ENCODE measurements at regions not wholly inside any gene's neighbourhood (a gene's known extent, or its start where the extent isn't known, plus 50 kb on each side); places are given as distances from the start of the nearest gene placed in this dataset.
A peak's percentile ranks its signal among the peaks of the same experiment; 100 is the strongest.
"Not testable (repeated sequence)": the region's sequence is repeated elsewhere in the genome, so short reads cannot be mapped to it uniquely, and the experiment has no call there.

GRCh38 chr14:77991128-77991772, 178.9 kb upstream of the NRXN3 start:
- in situ Hi-C loops (cut with HindIII; ENCODE audit: low sequenced_read_pairs), result no loop called here
- DNase-seq (ENCODE audit: low read depth, low spot score), result no peak
- H3K4me3 ChIP-seq (ENCODE audit: low read depth, low read length), result no peak overlapping the region
- TF ChIP-seq CTCF (IDR thresholded peaks at IDR 0.05; ENCODE audit: low read depth, low read length), result no peak

GRCh38 chr14:78005325-78005724, 164.8 kb upstream of the NRXN3 start:
- in situ Hi-C loops (cut with HindIII; ENCODE audit: low sequenced_read_pairs), result no loop called here
- DNase-seq (ENCODE audit: low read depth, low spot score), result peak; percentile 86
- TF ChIP-seq CTCF (IDR thresholded peaks at IDR 0.05; ENCODE audit: low read depth, low read length), result no peak
- no peak overlapping the region for H3K4me3 ChIP-seq (ENCODE audit: low read depth, low read length)

- in situ Hi-C loops (cut with HindIII; ENCODE audit: low sequenced_read_pairs), result no loop called here
- no peak for TF ChIP-seq CTCF (IDR thresholded peaks at IDR 0.05; ENCODE audit: low read depth, low read length)
- DNase-seq (ENCODE audit: low read depth, low spot score), result peak; percentile 33
- no peak overlapping the region for H3K4me3 ChIP-seq (ENCODE audit: low read depth, low read length)
These were observed 163.0 kb upstream of the NRXN3 start for GRCh38 chr14:78007160-78007559.

- in situ Hi-C loops (cut with HindIII; ENCODE audit: low sequenced_read_pairs), result no loop called here
- DNase-seq (ENCODE audit: low read depth, low spot score), result peak; percentile 61
- H3K4me3 ChIP-seq (ENCODE audit: low read depth, low read length), result no peak overlapping the region
- TF ChIP-seq CTCF (IDR thresholded peaks at IDR 0.05; ENCODE audit: low read depth, low read length), result no peak
These were observed 159.5 kb upstream of the NRXN3 start for GRCh38 chr14:78010688-78011087.

GRCh38 chr14:78013911-78014310, 156.3 kb upstream of the NRXN3 start:
- DNase-seq (ENCODE audit: low read depth, low spot score); in situ Hi-C loops (cut with HindIII; ENCODE audit: low sequenced_read_pairs); H3K4me3 ChIP-seq (ENCODE audit: low read depth, low read length): not testable (repeated sequence)

- no peak for TF ChIP-seq CTCF (IDR thresholded peaks at IDR 0.05; ENCODE audit: low read depth, low read length)
- DNase-seq (ENCODE audit: low read depth, low spot score), result no peak
- no peak overlapping the region for H3K4me3 ChIP-seq (ENCODE audit: low read depth, low read length)
- in situ Hi-C loops (cut with HindIII; ENCODE audit: low sequenced_read_pairs), result no loop called here
These were observed 153.6 kb upstream of the NRXN3 start for GRCh38 chr14:78016532-78016931.

- no peak overlapping the region for H3K4me3 ChIP-seq (ENCODE audit: low read depth, low read length)
- TF ChIP-seq CTCF (IDR thresholded peaks at IDR 0.05; ENCODE audit: low read depth, low read length), result no peak
- DNase-seq (ENCODE audit: low read depth, low spot score), result no peak
- in situ Hi-C loops (cut with HindIII; ENCODE audit: low sequenced_read_pairs), result no loop called here
These were observed 151.9 kb upstream of the NRXN3 start for GRCh38 chr14:78018283-78018682.

Data from astrocyte of the spinal cord (primary cell).